AG08396 (cell line): ENCODE measurements at regions not wholly inside any gene's neighbourhood (a gene's known extent, or its start where the extent isn't known, plus 50 kb on each side); places are given as distances from the start of the nearest gene placed in this dataset.
"Not testable (repeated sequence)": the region's sequence is repeated elsewhere in the genome, so short reads cannot be mapped to it uniquely, and the experiment has no call there.

Experiments
- DNase-seq: peaks from one replicate; pipeline ENCODE4 v3.0.0; 2012; ENCODE audit warnings: low spot score, mixed read lengths

- DNase-seq, result no peak
Measured at GRCh38 chr1:83086986-83087512, 911.9 kb downstream of the TTLL7 start.

GRCh38 chr1:83086346-83086745 lies 912.6 kb downstream of the TTLL7 start:
- no peak for DNase-seq

- DNase-seq, result no peak
Measured at GRCh38 chr1:83083589-83084224, 915.2 kb downstream of the TTLL7 start.

GRCh38 chr1:83077411-83077810 lies 921.5 kb downstream of the TTLL7 start:
- no peak for DNase-seq

- no peak for DNase-seq
Measured at GRCh38 chr1:83075107-83075506, 923.8 kb downstream of the TTLL7 start.

- DNase-seq, result no peak
Measured at GRCh38 chr1:83067954-83068353, 931.0 kb downstream of the TTLL7 start.

- no peak for DNase-seq
Measured at GRCh38 chr1:83065952-83066727, 932.8 kb downstream of the TTLL7 start.

- no peak for DNase-seq
Measured at GRCh38 chr1:83064589-83065242, 934.2 kb downstream of the TTLL7 start.

GRCh38 chr1:83060651-83061390 lies 938.1 kb downstream of the TTLL7 start:
- DNase-seq, result no peak

- DNase-seq, result no peak
Measured at GRCh38 chr1:83060221-83060620, 938.7 kb downstream of the TTLL7 start.

- DNase-seq, result no peak
Measured at GRCh38 chr1:83058327-83058726, 940.6 kb downstream of the TTLL7 start.

- DNase-seq, result no peak
Measured at GRCh38 chr1:83055391-83056170, 943.4 kb downstream of the TTLL7 start.

GRCh38 chr1:83053446-83053845 lies 945.5 kb downstream of the TTLL7 start:
- no peak for DNase-seq

- no peak for DNase-seq
Measured at GRCh38 chr1:83052865-83053264, 946.1 kb downstream of the TTLL7 start.

GRCh38 chr1:83051053-83051452 lies 947.9 kb downstream of the TTLL7 start:
- DNase-seq, result not testable (repeated sequence)

- DNase-seq, result no peak
Measured at GRCh38 chr1:83043244-83043643, 955.7 kb downstream of the TTLL7 start.

- DNase-seq, result not testable (repeated sequence)
Measured at GRCh38 chr1:83039091-83039490, 959.8 kb downstream of the TTLL7 start.

GRCh38 chr1:83034851-83035250 lies 964.1 kb downstream of the TTLL7 start:
- no peak for DNase-seq

- no peak for DNase-seq
Measured at GRCh38 chr1:83033682-83034081, 965.2 kb downstream of the TTLL7 start.

GRCh38 chr1:83029916-83030315 lies 969.0 kb downstream of the TTLL7 start:
- DNase-seq, result no peak

- DNase-seq, result no peak
Measured at GRCh38 chr1:83029050-83029449, 969.9 kb downstream of the TTLL7 start.
